Activated T-cell treated with anti-CD3 and anti-CD28 coated beads, Interleukin-2, amount 50 U/mL, for 48 hours (primary cell): ENCODE measurements at regions not wholly inside any gene's neighbourhood (a gene's known extent, or its start where the extent isn't known, plus 50 kb on each side); places are given as distances from the start of the nearest gene placed in this dataset.
"Not testable (repeated sequence)": the region's sequence is repeated elsewhere in the genome, so short reads cannot be mapped to it uniquely, and the experiment has no call there.

Experiments used
- DNase-seq, 2 experiments: peaks; one replicate each; pipeline ENCODE4 v3.0.0-alpha.2; 2020

DNA sequence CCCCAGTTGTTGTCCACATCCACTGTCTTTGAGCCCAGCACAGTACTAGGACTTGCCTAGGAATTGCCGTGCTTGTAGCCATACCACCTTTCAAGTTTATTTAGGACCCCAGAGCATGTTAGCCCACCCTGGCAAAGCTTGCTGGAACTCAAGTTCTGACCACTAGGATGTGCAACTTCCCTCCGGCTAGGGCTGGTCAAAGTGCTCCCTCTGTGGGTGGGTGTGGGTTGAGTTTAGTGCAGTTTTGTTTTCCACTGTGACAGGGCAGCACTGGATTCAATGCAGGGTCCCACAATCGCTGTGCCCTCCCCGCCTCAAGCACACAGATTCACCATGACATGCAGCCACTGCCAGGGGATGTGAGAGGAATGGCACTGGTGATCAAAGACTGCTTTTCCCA lies 96.0 kb downstream of the RASGEF1B start:
- no peak for DNase-seq

DNA sequence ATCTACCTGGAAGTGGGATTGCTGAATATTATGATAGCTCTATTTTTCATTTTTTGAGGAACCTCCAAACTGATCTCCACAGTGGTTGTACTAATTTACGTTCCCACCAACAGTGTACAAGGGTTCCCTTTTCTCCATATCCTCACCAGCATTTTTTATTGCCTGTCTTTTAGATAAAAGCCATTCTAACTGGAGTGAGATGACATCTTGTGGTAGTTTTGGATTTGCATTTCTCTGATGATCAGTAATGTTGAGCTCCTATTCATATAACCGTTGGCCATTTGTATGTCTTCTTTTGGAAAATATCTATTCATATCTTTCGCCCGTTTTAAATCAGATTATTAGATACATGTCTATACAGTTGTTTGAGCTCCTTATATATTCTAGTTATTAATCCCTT lies 101.8 kb downstream of the RASGEF1B start:
- DNase-seq = no peak

DNA sequence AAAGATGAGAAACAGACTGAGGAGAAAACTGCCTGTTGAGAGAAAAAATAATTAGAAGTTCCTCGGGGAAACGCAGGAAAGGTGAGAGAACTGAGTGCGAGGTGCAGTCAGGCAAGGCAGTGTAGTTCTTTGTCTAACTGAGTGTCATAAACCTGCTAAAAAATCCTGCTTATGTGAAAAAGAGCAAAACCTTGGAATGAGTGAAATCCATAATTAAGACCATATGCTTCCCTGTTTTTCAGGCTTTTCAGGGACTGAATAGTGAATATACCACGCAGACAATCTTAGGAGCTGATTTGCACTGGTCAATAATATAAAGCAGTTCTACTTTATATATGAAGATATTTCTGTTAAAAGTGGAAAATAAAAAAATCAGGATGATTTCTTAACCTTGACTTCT lies 104.9 kb downstream of the RASGEF1B start:
- no peak for DNase-seq

DNA sequence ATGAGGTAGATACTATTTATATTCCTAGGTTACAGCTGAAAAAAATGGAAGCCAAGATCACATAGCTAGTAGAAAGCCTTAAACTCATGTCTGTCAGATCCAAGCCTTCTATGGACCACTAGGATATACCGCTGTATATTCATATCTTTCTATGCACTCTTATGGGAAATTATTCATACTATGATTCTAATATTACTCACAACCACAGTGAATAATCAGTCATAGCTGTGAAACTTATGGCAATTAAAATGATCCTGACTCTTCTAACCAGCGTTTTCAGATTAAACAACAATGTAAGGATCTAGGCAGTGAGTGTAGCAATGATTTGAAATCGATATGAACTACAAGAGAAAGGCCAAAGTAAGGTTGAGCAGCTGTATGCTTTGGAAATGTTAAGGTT lies 111.0 kb downstream of the RASGEF1B start:
- no peak for DNase-seq

DNA sequence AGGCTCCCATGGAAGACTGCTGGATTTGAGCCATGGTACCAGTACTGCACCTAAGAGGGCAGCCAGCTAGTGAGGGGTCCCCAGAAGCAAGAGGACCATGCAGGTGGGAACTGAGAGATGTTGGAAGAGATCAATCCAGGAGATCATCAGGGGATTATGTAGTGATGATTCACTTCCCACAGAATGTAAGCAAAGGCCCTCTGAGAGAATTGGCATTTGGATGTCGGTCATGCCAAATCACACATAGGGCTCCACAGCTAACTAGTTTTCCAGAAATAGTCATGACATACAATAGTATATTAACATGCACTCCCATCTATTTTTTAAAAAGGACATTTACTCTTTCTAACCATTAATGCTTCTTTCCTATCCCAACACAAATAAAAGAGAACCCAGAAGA lies 112.5 kb downstream of the RASGEF1B start:
- no peak for DNase-seq

DNA sequence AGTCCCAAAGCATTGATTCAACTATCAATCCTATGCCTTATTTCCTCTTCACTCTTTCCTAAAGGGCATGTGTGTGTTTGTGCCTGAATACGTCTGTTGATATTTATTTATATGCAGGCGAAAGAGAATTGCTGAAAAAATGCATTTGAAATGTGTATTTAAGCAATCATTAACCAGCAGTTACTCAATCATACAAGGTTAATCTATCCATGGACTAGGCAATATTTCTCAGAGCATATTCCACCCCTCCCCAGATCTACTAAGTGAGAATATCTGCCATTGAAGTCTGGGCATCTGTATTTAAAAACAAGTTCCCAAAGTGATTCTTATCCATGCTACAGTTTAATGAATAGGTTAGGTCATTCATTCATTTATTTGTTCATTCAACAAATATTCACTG lies 113.6 kb downstream of the RASGEF1B start:
- DNase-seq = no peak

DNA sequence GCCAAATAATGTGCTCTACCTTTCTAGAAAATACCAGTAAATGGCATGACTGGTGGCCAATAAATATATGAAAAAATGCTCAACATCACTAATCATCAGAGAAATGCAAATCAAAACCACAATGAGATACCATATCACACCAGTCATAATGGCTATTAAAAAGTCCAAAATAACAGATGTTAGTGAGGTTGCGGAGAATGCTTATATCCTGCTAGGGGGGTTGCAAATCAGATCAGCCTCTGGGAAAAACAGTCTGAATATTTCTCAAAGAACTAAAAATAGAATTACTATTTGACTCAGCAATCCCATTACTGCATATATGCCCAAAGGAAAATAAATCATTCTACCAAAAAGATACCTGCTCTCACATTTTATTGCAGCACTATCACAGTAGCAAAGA lies 115.1 kb downstream of the RASGEF1B start:
- no peak for DNase-seq

DNA sequence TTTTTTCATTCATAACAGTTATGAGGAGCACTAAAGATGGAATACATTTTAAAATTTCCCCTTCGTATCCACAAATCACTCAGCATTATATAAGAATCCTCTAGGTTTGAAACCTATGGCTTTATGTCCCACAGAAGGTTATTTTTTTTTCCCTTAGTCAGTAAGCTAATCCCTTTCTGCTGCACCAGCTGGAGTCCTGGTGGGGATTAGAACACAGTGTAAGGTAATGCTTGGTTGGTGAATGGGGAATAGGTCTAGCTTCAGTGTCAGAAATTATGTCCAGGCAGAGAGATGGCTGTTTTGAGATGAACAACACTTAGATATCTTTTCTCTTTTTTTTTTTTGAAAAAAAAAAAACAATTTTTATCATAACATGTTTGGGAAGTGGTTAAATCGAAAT lies 116.6 kb downstream of the RASGEF1B start:
- DNase-seq = no peak

DNA sequence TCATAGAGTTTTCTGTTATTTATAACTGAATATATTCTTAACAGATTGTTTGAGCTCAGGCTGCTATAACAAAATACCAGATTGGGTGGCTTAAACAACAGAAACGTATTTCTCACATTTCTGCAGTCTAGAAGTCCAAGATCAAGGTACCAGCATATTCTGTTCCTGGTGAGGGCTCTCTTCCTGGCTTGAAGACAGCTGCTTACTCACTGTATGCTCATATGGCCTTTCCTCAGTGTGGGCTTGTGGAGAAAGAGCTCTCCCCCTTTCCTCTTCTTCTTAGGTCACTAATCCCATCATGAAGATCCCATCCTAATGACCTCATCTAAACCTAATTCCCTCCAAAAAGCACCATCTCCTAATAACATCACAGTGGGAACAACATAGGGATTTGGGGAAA lies 117.8 kb downstream of the RASGEF1B start:
- no peak for DNase-seq

DNA sequence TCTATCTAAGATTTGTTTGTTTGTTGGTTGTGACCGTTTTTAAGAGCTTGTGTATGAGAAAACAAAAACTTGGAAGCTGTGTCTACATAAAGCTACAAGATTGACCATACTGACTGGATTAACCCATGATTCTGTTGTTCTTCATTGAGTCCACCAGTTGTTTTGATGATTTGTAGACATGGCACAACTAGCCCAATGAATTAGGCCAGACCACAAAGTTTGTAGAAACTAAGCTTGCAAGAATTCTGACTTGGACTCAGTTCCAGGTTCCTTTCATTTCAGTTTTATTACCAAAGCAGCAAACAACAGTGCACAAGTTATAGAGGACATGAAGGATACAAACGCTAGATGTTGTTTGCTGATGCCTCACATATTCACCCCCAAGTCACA lies 119.3 kb downstream of the RASGEF1B start:
- DNase-seq = no peak

DNA sequence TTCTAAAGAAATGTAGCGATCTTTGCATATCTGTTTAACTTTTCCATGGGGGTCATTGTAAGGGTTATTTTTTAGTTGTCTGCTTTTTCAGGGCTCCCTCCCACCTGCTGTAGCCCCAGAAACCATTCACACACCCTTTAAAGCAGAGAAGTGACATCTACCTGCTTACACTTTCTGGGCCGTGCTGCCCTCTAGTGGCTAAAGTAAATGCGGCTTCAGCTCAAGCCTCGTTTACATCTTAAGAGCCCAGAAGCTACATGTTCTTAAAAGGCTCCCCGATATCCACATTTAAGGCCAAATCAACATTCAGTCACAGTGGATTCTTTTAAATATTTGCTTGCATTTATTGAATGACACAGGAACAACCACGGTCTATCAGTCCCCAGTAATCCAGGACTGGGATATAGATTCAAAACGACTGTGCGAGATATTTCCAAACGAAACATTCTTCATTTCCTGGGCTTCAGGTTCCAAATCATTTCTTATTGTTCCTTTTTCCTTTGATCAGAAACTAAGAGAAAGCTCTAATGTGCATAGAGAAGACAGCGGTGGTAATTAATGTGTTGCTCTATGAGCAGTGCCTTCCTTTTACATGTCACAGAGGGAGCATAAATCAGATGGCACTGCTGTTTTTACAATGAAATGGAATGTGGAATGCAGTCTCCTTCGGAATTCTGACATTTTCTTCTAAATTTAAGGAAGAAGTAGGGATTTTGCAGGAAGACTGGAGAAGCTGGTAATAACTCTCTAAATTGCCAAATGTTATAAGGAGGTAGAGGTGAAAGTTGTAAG lies 119.9 kb downstream of the RASGEF1B start:
- peak; percentile 75 to 76 for DNase-seq

DNA sequence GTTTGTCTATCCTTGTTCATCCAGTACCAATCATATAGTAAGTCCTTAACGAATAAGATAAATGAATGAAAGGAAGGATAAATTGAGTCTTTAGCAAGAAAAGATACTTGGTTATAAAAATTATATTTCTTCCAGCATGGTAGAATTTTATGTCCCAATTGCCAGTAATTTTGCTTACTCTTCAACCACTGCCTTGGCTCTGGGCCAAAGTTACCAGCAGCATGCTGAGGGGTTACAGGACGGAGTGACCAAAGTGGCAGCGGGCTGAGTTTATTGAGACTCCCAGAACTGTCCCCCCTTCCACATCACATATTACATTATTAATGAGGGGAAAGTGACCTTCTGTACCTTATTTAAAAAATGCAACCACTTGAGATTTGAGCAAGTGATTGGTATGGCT lies 121.7 kb downstream of the RASGEF1B start:
- no peak for DNase-seq

DNA sequence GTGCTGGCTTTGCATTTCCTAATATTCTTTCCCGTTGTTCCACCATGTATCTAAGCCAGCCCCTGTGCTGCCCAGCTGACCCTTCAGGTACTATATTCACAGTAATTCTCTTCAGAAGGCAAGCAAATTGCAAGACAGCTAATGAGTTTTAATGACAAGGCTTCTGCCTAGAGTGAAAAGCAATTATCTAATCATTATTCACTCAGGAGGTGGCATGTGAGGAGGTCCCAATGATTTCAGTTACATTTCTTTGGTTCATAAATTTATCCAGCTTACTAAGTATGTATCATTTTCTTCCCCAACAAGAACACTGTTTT lies 123.0 kb downstream of the RASGEF1B start:
- DNase-seq = no peak

DNA sequence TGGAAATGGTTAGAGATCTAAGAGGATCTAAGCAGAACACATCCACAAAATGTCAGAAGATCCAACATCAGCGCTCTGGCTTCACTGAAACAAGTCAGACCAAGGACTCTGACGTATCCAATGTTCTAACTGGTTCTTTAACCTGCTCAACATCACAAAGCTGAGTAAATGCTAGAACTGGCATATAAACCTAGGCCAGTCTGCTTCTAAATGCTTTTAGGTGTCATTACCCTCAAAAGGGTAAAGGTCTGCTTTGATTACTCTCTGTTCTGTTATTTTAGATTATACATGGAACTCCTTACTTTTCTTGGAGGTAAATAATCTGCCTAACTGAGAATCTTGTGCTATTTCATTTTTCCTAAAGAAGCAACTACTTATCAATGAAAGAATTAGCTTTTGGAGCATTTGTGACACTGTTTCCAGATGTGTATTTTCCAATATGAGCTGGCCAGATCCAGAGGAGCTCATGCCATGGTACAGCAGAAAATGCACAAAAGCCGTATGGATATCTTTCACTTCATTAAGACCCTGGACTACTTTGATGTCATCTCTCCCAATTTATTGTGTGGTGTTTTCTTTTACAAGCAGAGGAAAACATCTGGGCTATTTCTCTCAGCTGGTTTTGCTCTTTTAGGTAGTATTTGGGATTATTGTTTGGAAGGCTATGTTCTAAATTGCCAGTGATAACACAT lies 123.5 kb downstream of the RASGEF1B start:
- no peak for DNase-seq

DNA sequence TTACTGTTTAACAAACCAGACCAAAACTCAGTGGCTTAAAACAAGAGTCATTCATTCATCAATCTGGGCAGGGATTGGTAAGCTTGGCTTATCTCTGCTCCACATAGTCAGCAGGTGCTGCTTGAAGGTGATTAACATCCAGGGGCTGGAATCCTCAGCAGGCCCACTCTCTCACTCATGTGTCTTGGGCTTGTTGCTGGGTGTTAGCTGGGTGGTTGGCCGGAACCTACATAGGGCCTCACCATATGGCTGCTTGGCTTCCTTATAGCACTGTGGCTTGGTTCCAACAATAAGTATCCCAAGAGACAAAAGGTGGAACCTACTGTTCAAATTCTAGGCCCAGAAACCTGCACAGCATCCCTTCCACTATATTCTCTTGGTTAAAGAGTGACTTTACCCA lies 125.0 kb downstream of the RASGEF1B start:
- DNase-seq = no peak

DNA sequence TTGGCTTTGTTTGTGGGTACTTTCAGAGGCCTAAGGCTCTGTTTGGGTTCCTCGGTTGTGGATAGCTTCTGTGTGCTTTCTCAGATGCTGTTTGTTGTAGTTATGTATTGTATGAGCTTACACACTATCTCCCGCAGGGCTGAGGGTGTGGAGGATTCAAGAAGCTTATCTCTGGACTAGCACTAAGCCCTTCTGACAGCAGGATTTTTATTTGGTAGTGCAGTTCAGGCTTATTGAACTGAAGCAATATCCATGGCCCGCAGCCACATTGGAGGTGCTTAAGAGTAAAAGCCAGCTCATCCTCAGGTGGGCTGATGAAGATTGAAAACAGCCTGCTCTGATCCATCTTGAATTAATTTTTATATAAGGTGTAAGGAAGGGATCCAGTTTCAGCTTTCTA lies 128.2 kb downstream of the RASGEF1B start:
- DNase-seq = no peak

DNA sequence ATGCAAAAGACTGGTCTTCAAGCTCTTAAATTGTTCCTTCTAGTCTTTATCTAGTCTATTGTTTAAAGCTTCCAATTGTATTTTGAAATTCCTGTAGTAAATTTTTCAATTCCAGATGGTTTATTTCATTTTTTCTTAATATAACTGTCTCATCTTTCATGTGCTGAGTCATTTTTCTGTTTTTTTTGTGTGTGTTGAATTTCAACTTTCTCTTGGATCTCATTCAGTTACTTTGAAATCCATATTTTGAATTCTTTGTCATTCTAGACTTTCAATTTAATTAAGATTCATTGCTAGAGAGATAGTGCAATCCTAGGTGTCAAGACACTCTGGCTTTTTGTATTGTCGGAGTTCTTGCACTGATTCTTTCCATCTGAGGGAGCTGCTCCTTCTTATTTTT lies 128.0 kb upstream of the PRKG2 start:
- no peak for DNase-seq

DNA sequence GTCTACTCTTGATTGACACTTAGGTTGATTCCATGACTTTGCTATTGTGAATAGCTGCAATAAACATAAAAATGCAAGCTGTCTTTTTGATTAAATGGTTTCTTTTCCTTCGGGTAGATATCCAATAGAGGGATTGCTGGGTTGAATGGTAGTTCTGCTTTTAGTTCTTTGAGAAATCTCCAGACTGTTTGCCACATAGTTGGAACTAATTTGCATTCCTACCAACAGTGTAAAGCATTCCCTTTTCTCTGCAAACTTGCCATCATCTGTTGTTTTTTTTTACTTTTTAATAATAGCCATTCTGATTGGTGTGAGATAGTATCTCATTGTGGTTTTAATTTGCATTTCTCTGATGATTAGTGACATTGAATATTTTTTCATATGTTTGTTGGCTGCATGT lies 122.2 kb upstream of the PRKG2 start:
- DNase-seq = no peak

DNA sequence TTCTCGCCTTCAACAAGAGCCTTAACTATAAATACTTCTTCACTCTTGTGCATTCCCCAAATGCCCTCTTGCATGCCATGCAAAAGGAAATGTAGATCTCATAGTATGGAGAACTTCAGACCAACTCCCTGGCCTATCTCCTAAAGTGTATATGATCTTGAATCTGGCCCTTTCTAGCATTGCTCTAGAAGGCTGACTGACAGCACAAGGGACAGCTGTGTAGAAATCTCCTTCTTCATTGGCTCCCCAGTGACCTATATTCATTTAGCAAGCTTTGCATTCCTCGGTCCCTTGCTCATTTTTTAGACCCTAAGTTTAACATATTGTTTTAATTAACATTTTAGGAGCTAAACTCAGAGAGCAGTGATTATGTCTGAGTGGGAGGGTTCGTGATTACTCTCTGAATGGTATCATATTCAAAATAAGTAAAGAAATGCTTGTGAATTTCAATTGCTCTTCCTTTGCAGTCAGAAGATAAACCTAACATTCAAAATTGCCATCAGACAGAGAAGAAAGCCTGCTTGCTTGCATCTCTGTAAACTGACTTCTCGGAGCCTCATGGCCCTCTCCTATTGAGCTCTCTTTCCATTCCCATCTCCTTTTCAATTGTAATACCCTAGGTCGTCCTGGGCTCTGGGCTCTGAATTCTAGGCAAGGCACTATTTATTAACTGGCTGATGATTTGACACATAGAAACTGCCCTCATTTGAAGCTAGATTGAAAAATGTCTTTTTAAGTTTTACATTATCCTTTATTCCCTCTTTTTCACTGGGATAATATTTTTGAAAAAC lies 120.3 kb upstream of the PRKG2 start:
- DNase-seq = no peak

DNA sequence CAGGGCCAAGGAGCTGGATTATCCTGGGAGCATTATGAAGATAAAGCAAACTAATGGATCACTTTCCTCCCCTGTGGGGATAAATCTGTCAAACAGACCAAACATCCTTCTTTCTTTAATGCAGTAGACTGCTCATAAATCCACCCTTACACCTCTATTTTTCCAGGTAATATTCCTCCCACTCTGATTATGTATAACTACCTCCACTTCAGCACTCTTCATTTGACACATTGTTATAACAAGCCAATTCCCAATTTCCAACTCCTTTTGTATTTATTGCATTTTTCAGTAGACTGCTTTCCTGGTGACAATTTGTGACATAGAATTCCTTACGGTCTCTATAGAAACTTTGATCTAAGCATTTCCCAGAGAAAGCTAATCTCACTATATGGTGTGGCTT lies 115.0 kb upstream of the PRKG2 start:
- DNase-seq = no peak

DNA sequence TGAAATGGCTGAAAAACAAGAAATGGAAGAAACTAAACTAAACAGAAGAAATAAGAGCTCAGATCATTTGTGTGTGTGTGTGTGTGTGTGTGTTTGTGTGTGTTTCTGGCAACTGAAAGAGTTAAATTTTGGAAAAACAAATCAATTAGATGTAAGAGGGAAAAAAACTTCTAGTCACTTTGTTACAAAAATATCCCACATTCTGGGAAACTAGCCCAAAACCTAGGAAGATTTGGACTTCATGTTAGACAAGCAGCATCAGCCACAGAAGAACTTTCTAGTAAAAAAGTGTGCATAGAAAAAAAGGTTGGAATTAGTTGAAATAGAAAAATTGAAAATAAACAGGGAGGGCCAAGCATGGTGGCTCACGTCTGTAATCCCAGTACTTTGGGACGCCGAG lies 111.6 kb upstream of the PRKG2 start:
- no peak for DNase-seq

DNA sequence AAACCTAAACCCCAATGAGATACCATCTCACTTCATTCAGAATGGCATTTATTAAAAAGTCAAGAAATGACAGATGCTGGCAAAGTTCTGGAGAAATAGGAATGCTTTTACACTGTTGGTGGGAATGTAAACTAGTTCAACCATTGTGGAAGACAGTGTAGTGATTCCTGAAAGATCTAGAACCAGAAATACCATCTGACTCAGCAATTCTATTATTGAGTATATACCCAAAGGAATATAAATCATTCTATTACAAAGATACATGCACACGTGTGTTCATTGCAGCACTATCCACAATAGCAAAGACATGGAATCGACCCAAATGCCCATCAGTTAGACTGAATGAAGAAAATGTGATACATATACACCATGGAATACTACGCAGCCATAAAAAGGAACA lies 109.6 kb upstream of the PRKG2 start:
- DNase-seq = not testable (repeated sequence)

DNA sequence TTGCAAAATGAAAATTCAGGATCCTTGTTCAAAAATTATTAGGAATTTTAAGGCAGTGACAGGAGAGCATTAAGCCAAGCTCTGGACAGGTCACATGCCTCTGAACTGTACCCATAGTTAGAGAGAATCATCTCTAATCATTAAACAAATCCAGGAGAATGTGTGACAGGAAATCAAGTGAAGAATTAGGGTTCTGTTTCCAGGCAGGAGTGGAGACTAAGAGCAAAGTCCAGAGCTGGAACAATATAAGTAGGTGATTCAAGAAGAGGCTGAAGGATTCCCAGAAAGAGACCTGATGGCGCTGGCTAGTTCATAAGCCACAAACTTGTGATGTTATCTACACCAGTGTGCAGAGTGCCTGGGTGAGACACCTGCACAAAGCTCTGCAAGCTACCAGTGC lies 104.6 kb upstream of the PRKG2 start:
- DNase-seq = no peak

DNA sequence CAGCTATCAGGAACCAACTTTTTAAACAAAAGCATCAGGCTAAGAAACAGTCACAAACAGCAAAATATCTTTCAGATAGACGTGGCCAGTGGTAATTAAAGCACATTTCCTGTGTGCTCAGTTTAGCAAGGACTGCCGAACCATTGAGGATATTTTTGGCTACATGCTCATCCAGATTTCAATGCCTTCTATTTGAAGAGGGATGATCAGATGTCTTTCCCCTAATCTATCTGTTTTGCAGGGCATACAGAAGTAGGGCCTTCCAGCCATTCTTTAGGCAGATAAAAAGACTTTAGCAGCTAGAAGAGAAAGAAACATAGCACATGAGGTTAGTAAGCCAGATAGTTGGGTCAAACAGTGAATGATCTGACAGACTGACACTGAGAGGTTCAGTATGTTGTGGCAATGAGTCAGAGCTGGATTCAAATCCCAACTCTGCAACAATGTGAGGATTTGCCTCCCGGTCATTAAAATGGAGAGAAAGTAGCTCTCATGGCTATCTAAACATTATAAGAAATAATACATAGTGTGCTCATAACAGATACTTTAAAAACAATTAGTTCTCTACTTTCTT lies 100.0 kb upstream of the PRKG2 start:
- DNase-seq = no peak
